Endothelial cell of umbilical vein (primary cell): ENCODE measurements at regions not wholly inside any gene's neighbourhood (a gene's known extent, or its start where the extent isn't known, plus 50 kb on each side); places are given as distances from the start of the nearest gene placed in this dataset.

Source experiments
- CTCF ChIP-seq, 2 donors: IDR thresholded peaks; 1 replicate in 1 of 2; 2 replicates in 1 of 2; pipeline ENCODE4 v1.5.1; 2011; ENCODE audit warnings: low read length in 2 of 2, mild to moderate bottlenecking in 2 of 2, moderate library complexity in 2 of 2, control low read depth in 1 of 2, inconsistent platforms in 1 of 2, low read depth in 1 of 2; ENCODE audit not compliant: insufficient read depth in 1 of 2; ENCODE audit errors: extremely low read depth in 1 of 2
- EZH2 ChIP-seq: IDR thresholded peaks from 2 replicates; pipeline ENCODE4 v1.6.1; 2012; ENCODE audit warnings: borderline replicate concordance, low read depth, mild to moderate bottlenecking, moderate library complexity, low read length, inconsistent platforms; ENCODE audit not compliant: severe bottlenecking
- FOS ChIP-seq: IDR thresholded peaks from 2 replicates; pipeline ENCODE4 v1.6.1; 2011; ENCODE audit warnings: mild to moderate bottlenecking, low read length, moderate library complexity, borderline replicate concordance; ENCODE audit not compliant: insufficient read depth
- GATA2 ChIP-seq: IDR thresholded peaks from 2 replicates; pipeline ENCODE4 v1.7.0; 2011; ENCODE audit warnings: low read depth, mild to moderate bottlenecking, moderate library complexity, mixed read lengths, low read length; ENCODE audit not compliant: insufficient read length, insufficient read depth
- JUN ChIP-seq: IDR thresholded peaks from 2 replicates; pipeline ENCODE4 v1.6.1; 2011; ENCODE audit warnings: borderline replicate concordance, low read depth; ENCODE audit not compliant: insufficient read length, insufficient read depth
- MYC ChIP-seq: IDR thresholded peaks from one replicate; pipeline ENCODE4 v1.6.1; 2011; ENCODE audit warnings: mild to moderate bottlenecking, low read depth, low read length
- POLR2A ChIP-seq: IDR thresholded peaks from 2 replicates; pipeline ENCODE4 v1.6.1; 2012; ENCODE audit warnings: low read depth, mild to moderate bottlenecking, control low read depth, low read length
- POLR2AphosphoS5 ChIP-seq: IDR thresholded peaks from 2 replicates; pipeline ENCODE4 v1.6.1; 2012; ENCODE audit warnings: low read depth, mild to moderate bottlenecking, control low read depth, low read length, moderate library complexity; ENCODE audit not compliant: insufficient read depth
- TF ChIP-seq, protein P1 (sequence below): IDR thresholded peaks from 2 replicates; pipeline ENCODE4 v1.6.1; 2011; ENCODE audit not compliant: insufficient read depth, insufficient read length

DNA sequence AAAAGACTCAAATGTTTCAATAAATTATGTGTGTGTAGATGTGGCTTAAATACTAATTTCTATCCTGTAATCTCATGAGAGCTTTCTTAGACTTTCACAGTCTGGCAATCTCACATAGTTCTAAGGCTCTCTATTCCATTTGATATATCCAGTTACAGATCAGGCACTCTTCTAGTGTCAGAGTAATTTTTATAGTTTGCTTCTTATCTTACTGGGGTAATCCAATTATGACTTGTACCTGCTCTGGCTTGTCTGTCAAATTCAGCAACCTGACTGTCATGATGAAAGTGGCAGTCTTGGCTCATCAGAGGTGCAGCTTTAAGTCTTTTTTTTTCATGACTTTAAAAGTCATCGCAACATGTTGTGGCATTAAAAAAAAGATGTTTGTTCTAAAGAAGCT, 513.2 kb upstream of the MAN1A1 start:
- no peak for TF ChIP-seq CTCF (IDR thresholded peaks at IDR 0.05; ENCODE audit: extremely low read depth in 1 of 2, insufficient read depth in 1 of 2, low read depth in 1 of 2, low read length in 2 of 2)
- TF ChIP-seq POLR2AphosphoS5: no peak
- no peak for TF ChIP-seq POLR2A
- TF ChIP-seq EZH2: no peak
- no peak for TF ChIP-seq JUN
- no peak for TF ChIP-seq MYC
- TF ChIP-seq, protein P1, sequence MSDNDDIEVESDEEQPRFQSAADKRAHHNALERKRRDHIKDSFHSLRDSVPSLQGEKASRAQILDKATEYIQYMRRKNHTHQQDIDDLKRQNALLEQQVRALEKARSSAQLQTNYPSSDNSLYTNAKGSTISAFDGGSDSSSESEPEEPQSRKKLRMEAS: no peak
- TF ChIP-seq GATA2: no peak
- no peak for TF ChIP-seq FOS
